GM13976 (cell line): ENCODE measurements at regions not wholly inside any gene's neighbourhood (a gene's known extent, or its start where the extent isn't known, plus 50 kb on each side); places are given as distances from the start of the nearest gene placed in this dataset.

Source experiments
- DNase-seq: peaks from one replicate; pipeline ENCODE4 v3.0.0; 2012; ENCODE audit warnings: low spot score
- CTCF ChIP-seq: IDR thresholded peaks from 2 replicates; pipeline ENCODE4 v1.5.1; 2012; ENCODE audit warnings: borderline replicate concordance, mild to moderate bottlenecking; ENCODE audit not compliant: insufficient read depth; ENCODE audit errors: extremely low read depth, missing control alignments, control extremely low read depth
- in situ Hi-C: fragments of 300-500 bp; cut with MboI; formaldehyde crosslinking; loops from one replicate; pipeline ENCODE4 v1.12.0; 2022; ENCODE audit warnings: low sequenced_read_pairs, mixed read lengths, inconsistent platforms; ENCODE audit not compliant: unreplicated experiment

- in situ Hi-C loops, result no loop called here
- DNase-seq, result no peak
- no peak for TF ChIP-seq CTCF
Measured at GRCh38 chr18:55763805-55764204, 175.8 kb upstream of the TCF4 start.

- in situ Hi-C loops, result no loop called here
- no peak for TF ChIP-seq CTCF
- DNase-seq, result no peak
Measured at GRCh38 chr18:55763298-55763697, 175.3 kb upstream of the TCF4 start.

GRCh38 chr18:55762424-55762823, 174.4 kb upstream of the TCF4 start:
- no peak for TF ChIP-seq CTCF
- DNase-seq, result no peak
- in situ Hi-C loops, result no loop called here

- no peak for DNase-seq
- TF ChIP-seq CTCF, result no peak
- in situ Hi-C loops, result no loop called here
Measured at GRCh38 chr18:55753643-55754263, 165.8 kb upstream of the TCF4 start.

- no peak for TF ChIP-seq CTCF
- in situ Hi-C loops, result no loop called here
- no peak for DNase-seq
Measured at GRCh38 chr18:55751476-55751875, 163.5 kb upstream of the TCF4 start.

GRCh38 chr18:55748227-55748738, 160.3 kb upstream of the TCF4 start:
- in situ Hi-C loops, result no loop called here
- no peak for DNase-seq
- TF ChIP-seq CTCF, result no peak
